ENCODE measurements at regions not wholly inside any gene's neighbourhood (a gene's known extent, or its start where the extent isn't known, plus 50 kb on each side); places are given as distances from the start of the nearest gene placed in this dataset.

DNA sequence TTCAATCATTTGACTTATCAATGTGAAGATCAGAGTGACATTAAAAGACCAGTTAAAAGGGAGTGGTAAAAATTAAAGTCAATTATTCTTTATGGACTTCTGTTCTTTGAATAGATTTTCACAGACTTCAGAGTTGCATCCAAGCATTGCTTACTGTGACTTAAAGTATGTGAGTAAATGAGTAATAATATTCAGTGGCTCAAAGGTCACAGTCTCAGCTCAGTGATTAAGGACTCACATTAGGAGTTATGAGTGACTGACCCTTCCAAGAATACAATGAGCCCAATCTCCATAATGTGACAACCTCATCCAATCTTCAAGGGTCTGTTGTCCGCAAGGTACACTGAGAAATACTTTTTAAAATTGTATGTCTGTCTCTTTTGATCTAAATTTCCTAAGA, 811.2 kb downstream of the BRINP1 start:
- Histone ChIP-seq H3K4me3 (ENCODE audit: low read depth, low read length) (no peak overlapping the region), H3K27me3 (ENCODE audit: insufficient read depth, low read depth, severe bottlenecking) (no peaks in the 10 kb centered on the region), H3K9me3 (ENCODE audit: severe bottlenecking) (no peaks in the 10 kb centered on the region), H3K27ac (no peak overlapping the region), H3K36me3 (no peaks in the 10 kb centered on the region)
- TF ChIP-seq, protein P1, sequence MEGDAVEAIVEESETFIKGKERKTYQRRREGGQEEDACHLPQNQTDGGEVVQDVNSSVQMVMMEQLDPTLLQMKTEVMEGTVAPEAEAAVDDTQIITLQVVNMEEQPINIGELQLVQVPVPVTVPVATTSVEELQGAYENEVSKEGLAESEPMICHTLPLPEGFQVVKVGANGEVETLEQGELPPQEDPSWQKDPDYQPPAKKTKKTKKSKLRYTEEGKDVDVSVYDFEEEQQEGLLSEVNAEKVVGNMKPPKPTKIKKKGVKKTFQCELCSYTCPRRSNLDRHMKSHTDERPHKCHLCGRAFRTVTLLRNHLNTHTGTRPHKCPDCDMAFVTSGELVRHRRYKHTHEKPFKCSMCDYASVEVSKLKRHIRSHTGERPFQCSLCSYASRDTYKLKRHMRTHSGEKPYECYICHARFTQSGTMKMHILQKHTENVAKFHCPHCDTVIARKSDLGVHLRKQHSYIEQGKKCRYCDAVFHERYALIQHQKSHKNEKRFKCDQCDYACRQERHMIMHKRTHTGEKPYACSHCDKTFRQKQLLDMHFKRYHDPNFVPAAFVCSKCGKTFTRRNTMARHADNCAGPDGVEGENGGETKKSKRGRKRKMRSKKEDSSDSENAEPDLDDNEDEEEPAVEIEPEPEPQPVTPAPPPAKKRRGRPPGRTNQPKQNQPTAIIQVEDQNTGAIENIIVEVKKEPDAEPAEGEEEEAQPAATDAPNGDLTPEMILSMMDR (IDR thresholded peaks at IDR 0.05; ENCODE audit: low read depth, low read length): no peak
- DNase-seq: no peak

DNA sequence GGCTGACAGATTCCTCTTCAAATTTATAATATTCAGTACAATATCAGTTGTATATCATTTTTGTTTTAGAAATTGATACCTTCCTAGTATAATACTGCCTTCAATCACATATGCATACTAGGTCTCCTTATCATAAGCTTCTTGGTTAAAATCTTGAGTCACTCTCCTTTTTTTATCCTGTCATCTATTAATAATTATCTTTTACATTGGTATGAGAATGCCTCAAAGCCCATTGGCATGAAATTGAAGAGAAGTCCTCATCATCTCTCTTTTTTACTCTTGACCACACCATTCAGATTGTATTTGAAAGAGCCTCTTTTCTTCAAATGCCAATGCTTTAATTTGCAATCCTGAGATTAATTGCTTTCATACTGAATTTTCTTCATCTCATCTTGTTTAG, 810.3 kb downstream of the BRINP1 start:
- Histone ChIP-seq H3K27ac (no peak overlapping the region), H3K4me3 (ENCODE audit: low read depth, low read length) (no peak overlapping the region), H3K9me3 (ENCODE audit: severe bottlenecking) (no peaks in the 10 kb centered on the region), H3K36me3 (no peaks in the 10 kb centered on the region), H3K27me3 (ENCODE audit: insufficient read depth, low read depth, severe bottlenecking) (no peaks in the 10 kb centered on the region)
- DNase-seq: no peak
- TF ChIP-seq, protein P1 (IDR thresholded peaks at IDR 0.05; ENCODE audit: low read depth, low read length): no peak

DNA sequence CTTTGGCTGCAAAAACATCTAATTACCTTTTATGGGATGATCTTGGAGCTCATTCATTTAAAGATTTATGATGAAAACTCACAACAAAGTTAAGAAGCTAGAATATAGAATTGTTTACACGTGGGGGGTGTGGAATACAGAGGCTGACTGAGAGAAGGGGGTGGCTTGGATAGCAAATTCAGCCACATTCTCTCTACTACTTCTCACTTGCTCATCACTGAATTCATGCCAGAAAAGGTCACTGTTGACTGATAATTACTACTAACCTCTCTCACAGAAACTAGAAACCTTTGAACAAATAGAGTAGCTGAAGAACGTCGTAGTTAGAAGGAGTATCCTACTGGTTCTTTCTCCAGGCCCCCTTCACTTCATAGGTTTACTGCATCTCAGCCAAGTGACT, 808.2 kb downstream of the BRINP1 start:
- no peak overlapping the region for H3K27ac ChIP-seq
- no peaks in the 10 kb centered on the region for H3K9me3 ChIP-seq (ENCODE audit: severe bottlenecking)
- no peaks in the 10 kb centered on the region for H3K36me3 ChIP-seq
- H3K27me3 ChIP-seq (ENCODE audit: insufficient read depth, low read depth, severe bottlenecking): no peaks in the 10 kb centered on the region
- H3K4me3 ChIP-seq (ENCODE audit: low read depth, low read length): no peak overlapping the region
- TF ChIP-seq, protein P1 (IDR thresholded peaks at IDR 0.05; ENCODE audit: low read depth, low read length): no peak
- DNase-seq: no peak

DNA sequence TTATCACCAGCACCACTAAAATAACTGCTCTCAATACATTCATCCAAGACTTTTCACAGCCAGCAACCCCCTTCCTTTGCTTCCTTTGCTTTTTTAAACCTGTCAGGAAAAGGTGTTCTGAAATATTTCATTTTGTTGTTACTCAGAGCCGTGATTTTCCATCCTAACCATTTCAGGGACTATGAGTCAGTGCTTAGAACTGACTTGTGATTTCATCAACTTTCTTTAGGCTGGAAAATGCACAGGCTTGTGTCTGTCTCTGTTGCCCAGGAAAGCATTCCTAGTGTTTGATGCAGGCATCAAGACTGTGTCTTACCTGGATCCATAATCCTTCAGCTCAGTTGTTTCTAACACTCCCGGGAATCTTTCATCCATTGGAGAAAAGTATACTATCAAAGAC, 805.6 kb downstream of the BRINP1 start:
- no peaks in the 10 kb centered on the region for H3K36me3 ChIP-seq
- no peak for DNase-seq
- no peaks in the 10 kb centered on the region for H3K27me3 ChIP-seq (ENCODE audit: insufficient read depth, low read depth, severe bottlenecking)
- H3K27ac ChIP-seq: no peak overlapping the region
- no peak overlapping the region for H3K4me3 ChIP-seq (ENCODE audit: low read depth, low read length)
- H3K9me3 ChIP-seq (ENCODE audit: severe bottlenecking): no peaks in the 10 kb centered on the region
- TF ChIP-seq, protein P1 (IDR thresholded peaks at IDR 0.05; ENCODE audit: low read depth, low read length): no peak

DNA sequence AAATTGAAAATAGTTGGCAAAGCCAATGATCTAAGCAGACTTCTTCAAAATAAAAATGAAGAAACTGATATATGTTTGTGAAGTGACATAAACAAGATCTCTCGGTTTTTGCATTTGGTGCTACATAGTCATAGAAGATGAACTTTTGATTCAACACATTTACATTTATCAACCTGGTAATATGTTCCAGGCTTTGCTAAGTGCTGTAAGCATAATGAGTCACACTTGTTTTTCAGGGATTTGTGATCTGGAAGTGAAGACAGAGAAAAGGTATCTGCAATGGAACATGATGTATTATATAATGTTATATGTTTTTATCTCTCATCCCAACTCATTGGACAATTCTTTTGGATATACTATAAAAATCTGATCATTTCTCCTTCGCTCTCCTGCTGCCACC, 801.4 kb downstream of the BRINP1 start:
- TF ChIP-seq, protein P1 (IDR thresholded peaks at IDR 0.05; ENCODE audit: low read depth, low read length): no peak
- no peaks in the 10 kb centered on the region for H3K36me3 ChIP-seq
- no peak overlapping the region for H3K4me3 ChIP-seq (ENCODE audit: low read depth, low read length)
- no peaks in the 10 kb centered on the region for H3K27me3 ChIP-seq (ENCODE audit: insufficient read depth, low read depth, severe bottlenecking)
- DNase-seq: no peak
- H3K27ac ChIP-seq: no peak overlapping the region
- H3K9me3 ChIP-seq (ENCODE audit: severe bottlenecking): no peaks in the 10 kb centered on the region

DNA sequence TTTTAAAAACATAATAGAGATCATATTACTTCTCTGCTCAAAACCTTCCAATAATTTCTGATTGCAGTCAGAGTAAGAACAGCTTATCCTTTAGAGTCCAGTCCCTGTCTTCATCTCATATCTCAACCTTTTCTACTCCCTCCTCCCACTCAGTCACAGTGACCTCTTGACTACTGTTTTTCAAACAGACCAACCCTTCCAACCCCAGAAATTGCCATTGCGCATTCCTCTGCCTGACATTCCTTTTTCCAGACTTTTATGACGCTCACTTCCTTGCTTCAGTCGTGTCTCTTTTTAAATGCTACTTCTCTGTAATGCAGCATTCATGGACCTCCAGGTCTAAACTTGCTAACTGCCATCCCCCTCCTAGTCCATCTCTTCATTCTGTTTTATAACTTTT, 800.5 kb downstream of the BRINP1 start:
- TF ChIP-seq, protein P1 (IDR thresholded peaks at IDR 0.05; ENCODE audit: low read depth, low read length): no peak
- H3K9me3 ChIP-seq (ENCODE audit: severe bottlenecking): no peaks in the 10 kb centered on the region

More for the DNA sequence above, 800.5 kb downstream of the BRINP1 start:
- no peak for DNase-seq
- Histone ChIP-seq H3K4me3 (ENCODE audit: low read depth, low read length) (no peak overlapping the region), H3K36me3 (no peaks in the 10 kb centered on the region), H3K27ac (no peak overlapping the region), H3K27me3 (ENCODE audit: insufficient read depth, low read depth, severe bottlenecking) (no peaks in the 10 kb centered on the region)

Data from WERI-Rb-1 (cell line).